ENCODE measurements at regions not wholly inside any gene's neighbourhood (a gene's known extent, or its start where the extent isn't known, plus 50 kb on each side); places are given as distances from the start of the nearest gene placed in this dataset.

DNA sequence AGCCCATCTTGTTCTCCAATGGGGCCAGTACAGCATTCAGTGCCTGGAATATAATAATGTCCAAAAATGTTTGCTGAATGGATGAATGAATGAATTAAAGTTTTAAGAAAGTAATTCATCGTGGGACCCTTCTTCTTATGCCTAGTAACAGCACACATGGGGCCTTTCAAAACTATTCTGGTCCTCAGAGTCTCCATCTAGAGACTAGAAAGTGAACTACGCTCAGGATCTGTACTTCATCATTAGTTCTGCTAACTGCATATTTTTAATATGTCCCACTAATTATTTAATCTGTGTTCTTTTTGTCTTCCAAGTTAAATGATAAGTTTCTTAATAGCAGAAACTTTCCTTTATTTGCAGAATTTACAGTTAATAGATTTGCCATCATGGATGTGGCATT, 172.5 kb downstream of the SMAD2 start:
- Histone ChIP-seq H3K4me1 (no peaks in the 10 kb centered on the region), H3K4me3 (no peak overlapping the region), H3K36me3 (replicated peaks) (no peaks in the 10 kb centered on the region), H3K9me3 (no peaks in the 10 kb centered on the region), H3K27me3 (ENCODE audit: low read depth) (peaks cover under 1% of the 10 kb centered on the region; the same call in 1 of the 2 replicates)
- in situ Hi-C loops (cut with MboI; ENCODE audit: low sequenced_read_pairs), result no loop called here
- DNase-seq (ENCODE audit: low spot score in 2 of 2), result no peak

DNA sequence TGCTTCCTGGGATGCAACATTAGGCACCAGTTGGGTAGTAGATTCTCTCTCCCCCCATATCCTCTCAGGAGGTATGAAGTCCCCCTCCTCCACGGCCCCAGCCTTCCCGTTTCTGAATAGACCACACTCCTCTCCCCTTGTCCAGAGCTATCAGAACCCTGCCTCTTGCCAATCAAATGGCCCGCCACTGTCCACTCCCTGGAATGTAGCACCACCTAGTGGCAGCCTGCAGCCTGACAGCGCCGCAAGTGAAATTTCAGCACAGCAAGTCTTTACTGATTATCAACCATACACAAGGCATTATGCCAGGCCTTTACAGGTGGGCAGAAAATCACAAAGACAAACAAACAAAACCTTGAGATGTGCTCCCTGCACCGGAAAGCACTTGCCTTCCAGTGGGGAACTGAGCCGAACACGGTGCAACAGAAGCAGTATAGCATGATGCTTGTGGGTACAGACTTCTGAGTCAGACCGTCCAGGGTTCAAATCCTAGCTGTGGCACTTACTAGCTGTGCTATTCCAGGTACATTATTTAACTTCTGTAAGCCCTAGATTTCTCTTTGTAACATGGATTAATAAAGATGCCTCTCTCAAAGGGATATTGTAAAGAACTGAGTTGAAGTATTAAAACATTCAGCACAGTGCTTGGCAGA, 174.0 kb downstream of the SMAD2 start:
- DNase-seq (ENCODE audit: low spot score in 2 of 2), result peak; percentile 28 to 82
- Histone ChIP-seq H3K36me3 (replicated peaks) (no peaks in the 10 kb centered on the region), H3K27me3 (ENCODE audit: low read depth) (no peaks in the 10 kb centered on the region), H3K9me3 (no peaks in the 10 kb centered on the region), H3K4me3 (no peak overlapping the region), H3K4me1 (no peaks in the 10 kb centered on the region)
- in situ Hi-C loops (cut with MboI; ENCODE audit: low sequenced_read_pairs), result no loop called here

DNA sequence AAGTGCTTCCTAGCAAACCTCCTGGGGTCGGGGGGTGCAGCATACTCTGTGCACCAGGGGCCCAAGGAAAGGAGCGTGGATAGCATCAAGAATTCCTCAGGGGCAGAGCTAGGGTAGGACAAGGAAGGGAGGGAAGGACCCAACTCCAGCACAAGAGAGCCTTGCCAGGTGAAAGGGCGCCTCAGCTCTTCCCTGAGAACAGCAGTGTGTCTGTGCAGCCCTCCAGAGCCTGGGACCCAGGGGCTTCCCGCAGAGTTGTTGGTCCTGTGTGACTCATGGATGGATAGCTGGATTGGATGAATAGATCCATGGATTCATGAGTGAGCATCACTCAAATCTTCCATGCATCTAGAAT, 175.4 kb downstream of the SMAD2 start:
- DNase-seq (ENCODE audit: low spot score in 2 of 2), result no peak
- H3K9me3 ChIP-seq, result no peaks in the 10 kb centered on the region
- no peaks in the 10 kb centered on the region for H3K27me3 ChIP-seq (ENCODE audit: low read depth)
- H3K36me3 ChIP-seq (replicated peaks), result no peaks in the 10 kb centered on the region
- in situ Hi-C loops (cut with MboI; ENCODE audit: low sequenced_read_pairs), result no loop called here
- no peak overlapping the region for H3K4me3 ChIP-seq
- no peaks in the 10 kb centered on the region for H3K4me1 ChIP-seq

DNA sequence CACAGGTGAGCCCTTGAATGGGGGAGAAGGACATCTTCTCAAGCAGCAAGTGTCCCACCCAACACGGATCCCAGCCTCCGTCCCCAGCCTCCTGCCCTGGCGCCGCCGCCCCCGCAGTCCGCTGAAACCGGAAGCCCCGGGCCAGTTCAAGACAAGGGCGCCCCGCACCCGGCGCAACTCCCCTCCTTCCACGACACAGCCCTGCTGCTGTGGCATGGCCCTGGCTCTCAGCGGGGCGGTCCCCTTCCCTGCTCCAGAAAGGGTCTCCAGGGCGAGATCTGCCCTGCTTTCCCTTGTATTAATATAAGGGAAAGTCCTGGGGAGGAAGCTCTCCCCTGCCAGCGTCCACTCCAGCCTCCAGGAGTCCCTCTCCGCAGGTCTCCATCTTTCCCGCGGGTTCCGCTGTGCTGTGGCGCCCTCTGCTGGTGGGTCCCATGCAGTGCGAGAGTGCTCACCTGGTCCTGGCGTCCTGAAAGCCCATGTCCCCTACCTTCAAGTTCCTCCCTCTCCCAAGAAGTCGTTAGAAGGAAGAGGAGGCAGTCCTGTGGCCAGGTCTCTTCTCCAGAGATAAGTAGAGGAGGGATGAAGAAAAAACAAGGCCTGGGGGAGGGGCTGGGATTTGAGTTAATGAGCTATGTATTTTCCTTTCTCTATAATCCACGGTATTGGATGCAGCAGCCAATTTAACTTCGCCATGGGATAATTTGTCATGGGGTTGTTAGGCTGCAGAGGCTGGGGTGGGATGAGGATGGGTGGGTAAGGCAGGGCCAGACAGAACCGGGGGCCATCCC, 176.0 kb downstream of the SMAD2 start:
- Histone ChIP-seq H3K4me3 (no peak overlapping the region), H3K4me1 (no peaks in the 10 kb centered on the region), H3K27me3 (ENCODE audit: low read depth) (no peaks in the 10 kb centered on the region), H3K36me3 (replicated peaks) (no peaks in the 10 kb centered on the region), H3K9me3 (no peaks in the 10 kb centered on the region)
- in situ Hi-C loops (cut with MboI; ENCODE audit: low sequenced_read_pairs), result no loop called here
- DNase-seq (ENCODE audit: low spot score in 2 of 2), result peak; percentile 13 to 86

DNA sequence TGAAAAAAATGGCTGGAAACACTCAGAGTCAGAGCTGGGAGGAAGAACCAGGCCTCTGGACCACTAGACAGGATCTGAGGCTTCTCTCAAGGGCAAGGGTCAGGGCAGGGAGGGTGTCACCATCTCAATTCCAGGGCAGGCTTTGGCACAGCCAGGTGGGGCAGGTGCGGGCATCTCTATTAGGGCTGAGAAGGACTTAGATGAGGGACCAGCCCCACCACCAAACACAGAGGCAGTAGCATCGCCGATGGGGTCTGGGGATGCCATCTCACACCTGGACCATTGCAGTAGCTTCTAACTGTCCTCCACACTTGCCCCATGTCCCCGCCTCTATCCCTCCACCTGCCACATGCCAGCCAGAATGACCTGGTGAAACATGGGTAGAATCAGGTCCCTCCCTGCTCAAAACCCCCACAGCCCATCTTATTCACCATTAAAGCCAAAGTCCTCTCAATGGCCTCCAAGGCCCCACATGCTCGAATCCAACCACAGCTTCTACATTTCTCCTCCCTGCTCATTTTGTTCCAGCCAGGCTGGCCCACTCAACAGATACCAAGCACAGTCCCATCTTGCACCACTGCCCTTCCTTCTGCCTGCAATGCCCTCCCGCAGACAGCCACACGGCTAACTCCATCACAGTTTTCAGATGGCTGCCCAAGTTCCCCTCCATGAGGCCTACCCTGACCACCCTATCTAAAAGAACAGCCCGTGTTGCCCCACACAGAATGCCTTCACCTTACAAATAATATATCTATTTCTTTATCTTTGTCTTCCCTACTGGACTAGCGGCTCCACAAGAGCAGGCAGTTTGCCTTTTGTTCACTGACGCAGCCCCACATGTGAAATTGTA, 177.4 kb downstream of the SMAD2 start:
- H3K27me3 ChIP-seq (ENCODE audit: low read depth), result no peaks in the 10 kb centered on the region
- no peaks in the 10 kb centered on the region for H3K4me1 ChIP-seq
- in situ Hi-C loops (cut with MboI; ENCODE audit: low sequenced_read_pairs), result no loop called here
- no peaks in the 10 kb centered on the region for H3K36me3 ChIP-seq (replicated peaks)
- H3K9me3 ChIP-seq, result no peaks in the 10 kb centered on the region
- DNase-seq (ENCODE audit: low spot score in 2 of 2), result no peak
- H3K4me3 ChIP-seq, result no peak overlapping the region

DNA sequence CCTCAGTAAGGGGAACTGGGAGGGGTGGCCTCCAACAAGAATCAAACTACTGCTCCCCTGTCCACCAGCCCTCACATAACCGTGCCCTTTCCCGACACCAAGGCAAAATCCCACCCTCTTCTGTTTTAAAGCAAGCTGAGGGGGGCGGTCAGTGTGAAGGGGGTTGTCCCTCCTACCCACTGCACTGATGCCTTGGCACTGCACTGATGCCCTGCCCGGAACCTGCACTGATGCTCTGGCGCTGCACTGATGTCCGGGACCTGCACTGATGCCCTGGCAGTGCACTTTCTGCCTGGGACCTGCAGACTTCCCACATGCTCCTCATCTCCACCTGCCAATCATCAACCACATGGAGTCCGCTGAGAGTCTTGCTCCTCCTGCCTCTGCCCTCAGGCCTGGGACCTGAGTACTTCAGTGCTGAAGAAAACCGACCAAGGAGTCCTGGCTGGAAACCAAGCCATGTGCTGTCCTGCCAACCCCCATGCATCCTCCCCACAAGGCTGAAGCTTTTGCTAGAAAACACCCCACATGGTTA, 179.5 kb downstream of the SMAD2 start:
- in situ Hi-C loops (cut with MboI; ENCODE audit: low sequenced_read_pairs), result no loop called here
- DNase-seq (ENCODE audit: low spot score in 2 of 2), result no peak
- Histone ChIP-seq H3K4me3 (no peak overlapping the region), H3K27me3 (ENCODE audit: low read depth) (no peaks in the 10 kb centered on the region), H3K9me3 (no peaks in the 10 kb centered on the region), H3K36me3 (replicated peaks) (no peaks in the 10 kb centered on the region), H3K4me1 (no peaks in the 10 kb centered on the region)

DNA sequence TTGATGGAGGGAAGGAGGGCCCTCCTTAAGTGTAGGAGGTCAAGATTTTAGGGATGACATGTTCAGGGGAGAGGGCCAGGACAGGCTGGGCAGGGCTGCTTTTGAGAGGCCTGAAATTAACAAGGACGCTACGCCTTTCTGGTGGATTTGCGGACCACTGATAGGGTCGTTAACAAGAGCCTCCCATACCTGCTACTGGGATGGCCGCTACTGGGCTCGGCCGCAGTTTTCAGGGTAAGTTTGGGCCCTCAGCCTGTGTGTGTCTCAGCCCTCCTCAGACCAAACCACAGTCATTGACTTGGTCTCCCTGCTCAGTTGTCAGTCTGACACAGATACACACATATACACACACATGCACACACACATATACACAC, 180.9 kb downstream of the SMAD2 start:
- Histone ChIP-seq H3K4me1 (no peaks in the 10 kb centered on the region), H3K9me3 (no peaks in the 10 kb centered on the region), H3K4me3 (no peak overlapping the region), H3K27me3 (ENCODE audit: low read depth) (no peaks in the 10 kb centered on the region), H3K36me3 (replicated peaks) (no peaks in the 10 kb centered on the region)
- in situ Hi-C loops (cut with MboI; ENCODE audit: low sequenced_read_pairs), result loop anchor here (5.0 kb wide), 1 partner anchor 532 kb away; no protein-coding TSS in a partner anchor
- DNase-seq (ENCODE audit: low spot score in 2 of 2), result no peak

DNA sequence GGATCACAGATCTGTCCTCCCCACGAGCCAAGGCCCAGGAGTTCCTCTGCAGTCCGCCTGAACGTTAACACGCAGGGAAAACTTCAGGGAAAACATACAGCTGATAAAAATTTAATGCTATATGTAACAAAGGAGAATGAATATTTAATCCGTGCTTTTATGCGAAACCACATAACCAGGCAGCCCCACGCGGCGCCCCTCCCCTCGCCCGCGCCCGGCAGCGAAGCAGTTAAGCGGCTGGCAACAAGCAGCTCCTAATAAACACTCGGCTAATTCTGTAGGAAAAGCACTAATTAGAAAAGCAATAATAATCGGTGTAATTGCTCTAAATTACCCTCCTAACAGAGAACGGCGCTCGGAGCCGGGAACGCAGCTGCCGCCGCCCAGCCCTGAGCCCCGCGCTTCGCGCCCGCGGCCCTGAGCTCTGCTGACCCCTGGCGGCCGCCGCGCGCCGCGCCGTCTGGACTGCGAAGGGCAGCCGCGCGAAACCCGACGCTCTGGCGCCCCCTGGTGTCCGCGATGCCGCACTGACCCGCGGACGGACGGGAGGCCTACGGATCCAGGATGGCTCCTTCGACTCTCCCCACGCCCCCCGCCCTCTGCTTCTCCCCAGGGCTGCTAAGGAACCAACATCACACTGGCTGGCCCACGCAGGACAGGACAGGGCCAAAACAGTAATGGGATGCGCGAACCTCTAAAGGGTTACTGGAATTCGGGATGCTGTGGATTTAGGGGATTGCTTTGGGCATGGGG, 181.4 kb downstream of the SMAD2 start:
- Histone ChIP-seq H3K27me3 (ENCODE audit: low read depth) (no peaks in the 10 kb centered on the region), H3K4me3 (peak overlapping the region; percentile 19), H3K36me3 (replicated peaks) (no peaks in the 10 kb centered on the region), H3K4me1 (no peaks in the 10 kb centered on the region), H3K9me3 (no peaks in the 10 kb centered on the region)
- DNase-seq (ENCODE audit: low spot score in 2 of 2), result peak; percentile 52 to 81
- in situ Hi-C loops (cut with MboI; ENCODE audit: low sequenced_read_pairs), result loop anchor here (5.0 kb wide), 1 partner anchor 532 kb away; no protein-coding TSS in a partner anchor

DNA sequence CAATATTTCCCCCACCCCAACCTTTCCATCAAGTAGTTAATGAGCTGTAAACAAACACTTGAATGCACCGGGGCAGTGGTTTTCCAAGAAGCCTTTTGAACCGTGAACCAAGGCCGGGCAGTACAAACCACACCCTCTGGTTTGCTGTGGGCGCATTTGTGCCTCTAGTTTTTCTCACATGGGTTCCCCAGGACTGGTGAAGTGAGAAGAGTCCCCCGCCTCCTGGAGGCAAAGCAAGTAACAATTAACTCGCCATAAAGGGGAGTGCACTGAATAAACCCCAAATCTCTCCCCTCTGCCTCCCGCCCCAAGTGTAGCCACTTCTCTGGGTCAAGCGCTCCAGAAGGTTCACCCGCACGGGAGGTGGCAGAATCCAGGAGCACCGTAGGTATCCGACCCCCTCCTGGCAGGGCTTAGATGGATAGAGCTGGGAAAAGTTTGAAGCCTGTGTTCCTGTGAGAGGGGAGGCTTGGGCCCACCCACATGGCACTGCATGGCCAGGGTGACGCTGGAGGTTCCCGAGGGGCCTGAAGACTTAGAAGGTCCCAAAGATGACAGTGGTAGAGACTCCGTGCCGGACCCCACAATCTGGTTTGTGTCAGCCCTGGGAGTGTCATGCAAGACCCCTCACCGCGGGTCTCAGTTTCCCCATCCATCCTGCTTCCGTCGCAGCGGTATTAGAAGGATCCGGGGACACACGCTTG, 182.2 kb downstream of the SMAD2 start:
- DNase-seq (ENCODE audit: low spot score in 2 of 2), result no peak
- in situ Hi-C loops (cut with MboI; ENCODE audit: low sequenced_read_pairs), result loop anchor here (5.0 kb wide), 1 partner anchor 531 kb away; no protein-coding TSS in a partner anchor
- no peaks in the 10 kb centered on the region for H3K9me3 ChIP-seq
- H3K4me1 ChIP-seq, result no peaks in the 10 kb centered on the region
- no peaks in the 10 kb centered on the region for H3K36me3 ChIP-seq (replicated peaks)
- no peak overlapping the region for H3K4me3 ChIP-seq
- H3K27me3 ChIP-seq (ENCODE audit: low read depth), result no peaks in the 10 kb centered on the region

DNA sequence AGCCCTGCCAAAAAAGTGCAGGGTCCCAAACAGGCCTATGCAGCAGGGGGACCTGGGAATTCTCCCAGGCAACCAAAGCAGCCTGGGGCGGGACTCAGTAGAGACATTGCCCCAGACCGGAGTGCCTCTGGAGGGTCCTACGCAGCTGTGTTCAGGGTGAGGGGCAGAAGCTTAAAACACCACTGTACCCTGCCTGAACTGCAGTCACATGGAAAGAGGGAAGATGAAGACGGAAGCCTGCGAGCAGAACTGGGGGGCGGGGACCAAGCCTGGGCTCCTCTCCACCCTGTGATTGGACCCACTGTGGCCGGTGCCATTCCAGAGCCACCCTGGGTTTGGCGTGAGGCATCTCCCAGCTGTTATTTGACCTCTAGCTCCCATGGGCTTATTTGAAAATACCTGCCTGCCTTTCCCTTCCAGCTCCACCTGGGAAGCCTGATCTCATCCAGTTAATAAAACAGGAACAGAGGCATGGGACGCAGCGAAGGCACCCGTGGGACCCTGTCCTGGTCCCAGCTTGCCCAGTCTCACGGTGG, 183.1 kb downstream of the SMAD2 start:
- in situ Hi-C loops (cut with MboI; ENCODE audit: low sequenced_read_pairs), result loop anchor here (5.0 kb wide), 1 partner anchor 530 kb away; no protein-coding TSS in a partner anchor
- H3K27me3 ChIP-seq (ENCODE audit: low read depth), result peaks cover 3% of the 10 kb centered on the region; the same call in 1 of the 2 replicates
- no peak overlapping the region for H3K4me3 ChIP-seq
- no peak for DNase-seq (ENCODE audit: low spot score in 2 of 2)
- H3K9me3 ChIP-seq, result no peaks in the 10 kb centered on the region
- H3K36me3 ChIP-seq (replicated peaks), result no peaks in the 10 kb centered on the region
- no peaks in the 10 kb centered on the region for H3K4me1 ChIP-seq

DNA sequence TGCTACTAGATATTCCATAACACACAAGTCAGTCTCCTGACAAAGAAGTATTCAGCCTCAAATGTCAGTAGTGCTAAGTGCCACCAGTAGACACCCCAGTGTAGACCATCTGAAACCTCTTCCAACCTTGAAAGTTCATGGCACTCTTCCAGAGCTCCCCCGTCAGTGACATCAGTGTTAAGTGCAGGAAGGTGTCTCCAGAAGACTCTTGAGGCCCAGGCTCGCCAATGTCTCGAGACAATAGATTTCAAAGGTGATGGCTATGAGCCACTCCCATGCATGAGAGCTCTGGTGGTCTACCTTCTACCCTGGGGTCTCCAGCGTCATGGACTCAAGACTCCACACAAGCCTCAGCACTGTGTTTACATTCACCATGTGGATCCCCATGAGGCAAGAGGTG, 183.8 kb downstream of the SMAD2 start:
- Histone ChIP-seq H3K27me3 (ENCODE audit: low read depth) (peaks cover 5% of the 10 kb centered on the region; the same call in 1 of the 2 replicates), H3K4me3 (no peak overlapping the region), H3K9me3 (no peaks in the 10 kb centered on the region), H3K36me3 (replicated peaks) (no peaks in the 10 kb centered on the region), H3K4me1 (no peaks in the 10 kb centered on the region)
- in situ Hi-C loops (cut with MboI; ENCODE audit: low sequenced_read_pairs), result loop anchor here (5.0 kb wide), 1 partner anchor 529 kb away; no protein-coding TSS in a partner anchor
- DNase-seq (ENCODE audit: low spot score in 2 of 2), result no peak

DNA sequence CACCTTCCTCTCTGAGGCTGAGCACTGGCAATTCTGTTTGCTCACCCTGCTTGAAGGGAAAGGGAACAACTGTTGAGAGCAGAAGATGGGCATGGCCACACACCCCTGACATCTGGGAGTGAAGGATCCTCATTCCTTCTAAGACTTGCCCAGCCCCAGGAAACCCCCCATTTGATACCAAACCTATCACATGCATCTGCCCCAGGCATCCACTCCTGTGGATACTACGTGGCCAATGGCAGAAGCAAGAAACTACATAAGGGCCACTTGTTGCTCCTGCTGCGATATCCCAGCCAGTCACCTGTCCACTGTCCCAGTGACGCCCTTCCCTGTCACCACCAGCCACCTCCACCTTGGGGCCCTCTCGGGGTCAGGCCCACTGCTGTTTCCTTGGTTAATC, 185.2 kb downstream of the SMAD2 start:
- no peak for DNase-seq (ENCODE audit: low spot score in 2 of 2)
- H3K4me3 ChIP-seq, result no peak overlapping the region
- in situ Hi-C loops (cut with MboI; ENCODE audit: low sequenced_read_pairs), result loop anchor here (5.0 kb wide), 1 partner anchor 528 kb away; no protein-coding TSS in a partner anchor
- no peaks in the 10 kb centered on the region for H3K9me3 ChIP-seq
- no peaks in the 10 kb centered on the region for H3K4me1 ChIP-seq
- no peaks in the 10 kb centered on the region for H3K36me3 ChIP-seq (replicated peaks)
- H3K27me3 ChIP-seq (ENCODE audit: low read depth), result peaks cover 5% of the 10 kb centered on the region; the same call in 1 of the 2 replicates

All from HAP-1 (cell line).